Neuronal stem cell (in vitro differentiated cells): ENCODE measurements at regions not wholly inside any gene's neighbourhood (a gene's known extent, or its start where the extent isn't known, plus 50 kb on each side); places are given as distances from the start of the nearest gene placed in this dataset.
"Not testable (repeated sequence)": the region's sequence is repeated elsewhere in the genome, so short reads cannot be mapped to it uniquely, and the experiment has no call there.

ENCODE experiments used
- DNase-seq: peaks from one replicate; pipeline ENCODE4 v3.0.0-alpha.2; 2013; ENCODE audit warnings: low spot score
- H2AFZ ChIP-seq: one replicate; pipeline ENCODE4 v1.6.1; 2013; ENCODE audit warnings: mild to moderate bottlenecking, low read length, inconsistent platforms
- H2AK5ac ChIP-seq: 2 replicates; pipeline ENCODE4 v1.6.1; 2013; ENCODE audit warnings: low read depth, mild to moderate bottlenecking, inconsistent platforms, low read length, moderate library complexity, mixed read lengths
- H2BK120ac ChIP-seq: 2 replicates; pipeline ENCODE4 v1.6.1; 2013; ENCODE audit warnings: low read depth, mild to moderate bottlenecking, inconsistent platforms, low read length, moderate library complexity, mixed read lengths
- H2BK12ac ChIP-seq: one replicate; pipeline ENCODE4 v1.6.1; 2013; ENCODE audit warnings: low read length, inconsistent platforms
- H2BK15ac ChIP-seq: 2 replicates; pipeline ENCODE4 v1.6.1; 2013; ENCODE audit warnings: mild to moderate bottlenecking, low read length, inconsistent platforms, mixed read lengths
- H2BK5ac ChIP-seq: one replicate; pipeline ENCODE4 v1.6.1; 2013; ENCODE audit warnings: inconsistent platforms, mild to moderate bottlenecking, low read length, moderate library complexity
- H3K14ac ChIP-seq: one replicate; pipeline ENCODE4 v1.6.1; 2013; ENCODE audit warnings: low read length, inconsistent platforms
- H3K18ac ChIP-seq: 2 replicates; pipeline ENCODE4 v1.6.1; 2013; ENCODE audit warnings: low read length, inconsistent platforms
- H3K23ac ChIP-seq: 2 replicates; pipeline ENCODE4 v1.6.1; 2013; ENCODE audit warnings: low read depth, mild to moderate bottlenecking, mixed read lengths, low read length, inconsistent platforms; ENCODE audit not compliant: poor library complexity
- H3K27ac ChIP-seq: replicated peaks from 3 replicates; pipeline ENCODE4 v1.5.1; 2013; ENCODE audit warnings: low read length, inconsistent platforms
- H3K27me3 ChIP-seq, 3 experiments: 2 replicates each; pipeline ENCODE4 v1.6.1; 2013; ENCODE audit warnings: low read length in 3 of 3, mild to moderate bottlenecking in 2 of 3, inconsistent platforms in 1 of 3, low read depth in 1 of 3, mixed read lengths in 1 of 3, moderate library complexity in 1 of 3; ENCODE audit not compliant: control insufficient read depth in 3 of 3, insufficient read depth in 3 of 3
- H3K36me3 ChIP-seq, 2 donors: replicated peaks in 1 of 2; 2 replicates each; pipeline ENCODE4 v1.6.1; 2013; ENCODE audit warnings: low read length in 2 of 2; ENCODE audit not compliant: control insufficient read depth in 2 of 2, insufficient read depth in 2 of 2
- H3K4ac ChIP-seq: 2 replicates; pipeline ENCODE4 v1.6.1; 2013; ENCODE audit warnings: inconsistent platforms, mild to moderate bottlenecking, low read length, moderate library complexity
- H3K4me1 ChIP-seq, 2 donors: 1 replicate in 1 of 2; 2 replicates in 1 of 2; pipeline ENCODE4 v1.6.1; 2013; ENCODE audit warnings: low read length in 2 of 2, low read depth in 1 of 2; ENCODE audit not compliant: control insufficient read depth in 2 of 2, insufficient read depth in 1 of 2
- H3K4me2 ChIP-seq: one replicate; pipeline ENCODE4 v1.6.1; 2013; ENCODE audit warnings: mild to moderate bottlenecking, low read length, inconsistent platforms; ENCODE audit not compliant: insufficient read depth, poor library complexity, severe bottlenecking
- H3K4me3 ChIP-seq, 2 donors: 2 replicates each; pipeline ENCODE4 v1.5.1; 2013; ENCODE audit warnings: low read length in 2 of 2, mild to moderate bottlenecking in 2 of 2, inconsistent platforms in 1 of 2, moderate library complexity in 1 of 2
- H3K79me1 ChIP-seq: one replicate; pipeline ENCODE4 v1.6.1; 2013; ENCODE audit warnings: low read depth, mild to moderate bottlenecking, inconsistent platforms, low read length, moderate library complexity
- H3K9ac ChIP-seq: one replicate; pipeline ENCODE4 v1.6.1; 2013; ENCODE audit warnings: mild to moderate bottlenecking, low read depth, low read length, inconsistent platforms; ENCODE audit not compliant: poor library complexity
- H3K9me3 ChIP-seq, 2 donors: replicated peaks in 1 of 2; 2 replicates each; pipeline versions ENCODE3 to v1.6.1; 2013; ENCODE audit warnings: low read length in 2 of 2, mild to moderate bottlenecking in 2 of 2, inconsistent platforms in 1 of 2, low read depth in 1 of 2, mixed read lengths in 1 of 2, moderate library complexity in 1 of 2; ENCODE audit not compliant: control insufficient read depth in 2 of 2, insufficient read depth in 1 of 2
- H4K8ac ChIP-seq: one replicate; pipeline ENCODE4 v1.6.1; 2013; ENCODE audit warnings: low read depth, mild to moderate bottlenecking, inconsistent platforms, low read length, moderate library complexity
- H4K91ac ChIP-seq: one replicate; pipeline ENCODE4 v1.6.1; 2013; ENCODE audit warnings: low read length, low read depth, mild to moderate bottlenecking, inconsistent platforms; ENCODE audit not compliant: poor library complexity
- WGBS, 2 donors: extraction: QIAGEN DNeasy Blood & Tissue Kit; methylation state at CpG; one replicate each; pipeline ENCODE4 v1.1.7; 2013; ENCODE audit warnings: missing lambda C conversion rate in 2 of 2, mixed read lengths in 1 of 2; ENCODE audit not compliant: insufficient read length in 2 of 2, insufficient replicate concordance in 1 of 2; ENCODE audit errors: extremely low coverage in 2 of 2; 5-methylcytosine and 5-hydroxymethylcytosine counted together

DNA sequence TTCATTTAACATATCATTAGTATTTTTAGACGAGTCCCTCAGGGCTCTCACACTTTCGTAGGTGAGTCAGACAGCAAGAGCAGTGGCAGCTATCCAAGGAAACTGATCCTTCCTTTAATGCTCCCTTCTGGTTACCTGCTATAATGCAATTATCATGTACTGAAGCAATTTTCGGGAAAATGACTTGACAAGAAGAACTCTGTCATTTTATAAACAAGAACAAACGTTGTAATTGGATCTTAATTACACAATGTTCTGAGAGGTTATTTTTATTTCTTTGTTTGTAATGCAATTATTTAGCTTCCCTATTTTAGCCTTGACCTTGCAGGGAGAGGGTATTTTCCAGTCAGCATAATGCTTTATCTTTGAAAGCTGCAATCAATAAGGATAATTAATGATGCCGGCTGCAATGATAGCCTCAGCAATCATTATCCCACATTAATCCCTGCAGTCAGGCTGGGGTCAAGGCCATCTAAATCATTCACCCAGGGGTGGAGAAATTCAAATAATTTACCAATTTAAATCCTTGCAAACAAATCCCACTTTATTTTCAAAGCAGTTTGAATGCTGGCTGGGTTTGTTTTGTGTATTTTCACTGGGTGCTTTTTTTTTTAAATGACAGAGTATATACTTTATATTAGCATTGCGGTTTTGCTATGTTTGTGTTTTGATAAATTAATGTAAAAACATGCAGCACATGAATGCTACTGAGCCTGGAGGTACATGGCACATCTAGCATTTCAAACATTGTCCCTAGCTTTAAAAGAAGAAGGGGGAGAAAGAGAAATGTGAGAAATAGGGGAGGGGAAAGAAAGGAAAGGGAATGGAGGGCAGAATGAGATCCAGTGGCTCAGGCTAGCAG lies 249.9 kb downstream of the SHOX2 start:
- WGBS, 2 donors: no CpG with 5 or more reads among the region's 6 CpGs
- H2AFZ ChIP-seq: no peak overlapping the region

GRCh38 chr3:157845839-157846238 lies 260.4 kb downstream of the SHOX2 start:
- not testable (repeated sequence) for H3K9me3 ChIP-seq, H3K4me1 ChIP-seq, H2AK5ac ChIP-seq, H3K27ac ChIP-seq, H4K8ac ChIP-seq, H3K4me3 ChIP-seq, DNase-seq, H3K79me1 ChIP-seq, H3K18ac ChIP-seq, H3K27me3 ChIP-seq, H3K14ac ChIP-seq, H2BK5ac ChIP-seq, H2BK15ac ChIP-seq, H4K91ac ChIP-seq, H3K4me2 ChIP-seq, H3K23ac ChIP-seq, H2BK12ac ChIP-seq, H2AFZ ChIP-seq, H3K4ac ChIP-seq, H2BK120ac ChIP-seq, H3K36me3 ChIP-seq, H3K9ac ChIP-seq
- WGBS, 2 donors: 100% methylated on average over 1 of the region's 7 CpGs

More for the DNA sequence above, 249.9 kb downstream of the SHOX2 start:
- no peak overlapping the region for H3K18ac ChIP-seq
- no peak overlapping the region for H3K9ac ChIP-seq
- H2BK120ac ChIP-seq: no peak overlapping the region
- no peak for DNase-seq
- H2BK12ac ChIP-seq: no peak overlapping the region
- no peak overlapping the region for H2BK15ac ChIP-seq
- H3K4me2 ChIP-seq: no peak overlapping the region
- H3K4me3 ChIP-seq: no peak overlapping the region
- H2BK5ac ChIP-seq: no peak overlapping the region
- no peak overlapping the region for H3K4ac ChIP-seq
- H3K27me3 ChIP-seq: no peaks in the 10 kb centered on the region
- H4K8ac ChIP-seq: no peak overlapping the region
- no peaks in the 10 kb centered on the region for H3K36me3 ChIP-seq
- no peaks in the 10 kb centered on the region for H3K9me3 ChIP-seq
- no peaks in the 10 kb centered on the region for H3K4me1 ChIP-seq
- H3K14ac ChIP-seq: no peak overlapping the region
- H3K23ac ChIP-seq: no peak overlapping the region
- no peak overlapping the region for H2AK5ac ChIP-seq
- H4K91ac ChIP-seq: no peak overlapping the region
- H3K27ac ChIP-seq: no peak overlapping the region
- H3K79me1 ChIP-seq: no peaks in the 10 kb centered on the region

- Histone ChIP-seq H3K4me2 (no peak overlapping the region), H3K79me1 (no peaks in the 10 kb centered on the region), H3K9ac (no peak overlapping the region), H3K18ac (no peak overlapping the region), H3K27ac (no peak overlapping the region), H3K4me1 (no peaks in the 10 kb centered on the region), H2BK12ac (no peak overlapping the region), H4K8ac (no peak overlapping the region), H3K4me3 (no peak overlapping the region), H3K14ac (no peak overlapping the region), H3K4ac (no peak overlapping the region), H3K27me3 (no peaks in the 10 kb centered on the region), H4K91ac (no peak overlapping the region), H2AFZ (no peak overlapping the region), H2BK5ac (no peak overlapping the region), H3K9me3 (no peaks in the 10 kb centered on the region), H2BK120ac (no peak overlapping the region), H2BK15ac (no peak overlapping the region), H2AK5ac (no peak overlapping the region), H3K36me3 (no peaks in the 10 kb centered on the region), H3K23ac (no peak overlapping the region)
- WGBS, 2 donors: no CpG with 5 or more reads among the region's 4 CpGs
- DNase-seq: no peak
Measured at GRCh38 chr3:157844800-157845565, 261.2 kb downstream of the SHOX2 start.

DNA sequence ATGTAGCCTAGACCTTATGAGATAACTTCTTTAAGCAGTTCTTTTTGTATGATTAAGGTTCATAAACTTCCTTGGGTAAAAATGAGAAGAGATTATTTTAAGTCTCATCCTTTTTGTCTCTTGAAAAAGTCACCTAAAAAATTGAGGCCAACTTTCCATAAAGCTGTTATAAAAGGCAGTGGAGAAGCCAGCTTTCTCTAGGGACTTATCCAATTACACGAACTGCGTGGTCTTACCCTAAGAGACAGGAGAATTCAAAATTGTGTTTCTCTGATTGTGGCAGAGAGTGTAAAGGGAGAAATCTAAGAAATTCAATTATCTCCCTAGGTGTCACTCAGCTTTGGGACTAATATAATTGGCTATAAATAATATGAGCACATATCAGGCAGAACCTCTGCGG lies 262.0 kb downstream of the SHOX2 start:
- no peak overlapping the region for H2AFZ ChIP-seq
- no peaks in the 10 kb centered on the region for H3K79me1 ChIP-seq
- H4K8ac ChIP-seq: no peak overlapping the region
- H4K91ac ChIP-seq: no peak overlapping the region
- H3K4me1 ChIP-seq: no peaks in the 10 kb centered on the region
- no peak overlapping the region for H2BK15ac ChIP-seq
- no peak overlapping the region for H3K27ac ChIP-seq
- no peak overlapping the region for H3K18ac ChIP-seq
- H2BK120ac ChIP-seq: no peak overlapping the region
- H3K14ac ChIP-seq: no peak overlapping the region
- no peak overlapping the region for H2AK5ac ChIP-seq
- no peaks in the 10 kb centered on the region for H3K27me3 ChIP-seq
- H3K4ac ChIP-seq: no peak overlapping the region
- H3K36me3 ChIP-seq: no peaks in the 10 kb centered on the region
- H3K9ac ChIP-seq: no peak overlapping the region
- no peak overlapping the region for H3K4me2 ChIP-seq
- no peaks in the 10 kb centered on the region for H3K9me3 ChIP-seq
- DNase-seq: no peak
- H3K4me3 ChIP-seq: no peak overlapping the region
- no CpG with 5 or more reads among the region's 3 CpGs for WGBS, 2 donors
- H2BK12ac ChIP-seq: no peak overlapping the region
- H2BK5ac ChIP-seq: no peak overlapping the region
- H3K23ac ChIP-seq: no peak overlapping the region
